ENCODE measurements at regions not wholly inside any gene's neighbourhood (a gene's known extent, or its start where the extent isn't known, plus 50 kb on each side); places are given as distances from the start of the nearest gene placed in this dataset.
"Not testable (repeated sequence)": the region's sequence is repeated elsewhere in the genome, so short reads cannot be mapped to it uniquely, and the experiment has no call there.

GRCh38 chr1:168826269-168826668, 97.3 kb upstream of the DPT start:
- DNase-seq (ENCODE audit: low read depth): no peak

- no peak for DNase-seq (ENCODE audit: low read depth)
Observed at GRCh38 chr1:168827557-168827956, 98.6 kb upstream of the DPT start.

- DNase-seq (ENCODE audit: low read depth): no peak
Observed at GRCh38 chr1:168829876-168830275, 100.9 kb upstream of the DPT start.

GRCh38 chr1:168830562-168830961, 101.6 kb upstream of the DPT start:
- no peak for DNase-seq (ENCODE audit: low read depth)

- DNase-seq (ENCODE audit: low read depth): no peak
Observed at GRCh38 chr1:168832661-168833060, 103.7 kb upstream of the DPT start.

GRCh38 chr1:168833362-168833761, 104.4 kb upstream of the DPT start:
- DNase-seq (ENCODE audit: low read depth): no peak

GRCh38 chr1:168833801-168834224, 104.8 kb upstream of the DPT start:
- DNase-seq (ENCODE audit: low read depth): peak; percentile 3

- DNase-seq (ENCODE audit: low read depth): no peak
Observed at GRCh38 chr1:168834225-168834872, 105.3 kb upstream of the DPT start.

GRCh38 chr1:168835176-168835575, 106.2 kb upstream of the DPT start:
- DNase-seq (ENCODE audit: low read depth): no peak

- no peak for DNase-seq (ENCODE audit: low read depth)
Observed at GRCh38 chr1:168835791-168836190, 106.8 kb upstream of the DPT start.

GRCh38 chr1:168836469-168836868, 107.5 kb upstream of the DPT start:
- DNase-seq (ENCODE audit: low read depth): no peak

GRCh38 chr1:168837230-168837629, 108.2 kb upstream of the DPT start:
- DNase-seq (ENCODE audit: low read depth): not testable (repeated sequence)

- DNase-seq (ENCODE audit: low read depth): no peak
Observed at GRCh38 chr1:168842306-168842705, 113.3 kb upstream of the DPT start.

- DNase-seq (ENCODE audit: low read depth): no peak
Observed at GRCh38 chr1:168842916-168843315, 113.9 kb upstream of the DPT start.

- DNase-seq (ENCODE audit: low read depth): no peak
Observed at GRCh38 chr1:168843401-168843800, 114.4 kb upstream of the DPT start.

GRCh38 chr1:168843950-168844349, 114.9 kb upstream of the DPT start:
- no peak for DNase-seq (ENCODE audit: low read depth)

- no peak for DNase-seq (ENCODE audit: low read depth)
Observed at GRCh38 chr1:168845140-168845539, 116.1 kb upstream of the DPT start.

- no peak for DNase-seq (ENCODE audit: low read depth)
Observed at GRCh38 chr1:168848051-168848450, 119.0 kb upstream of the DPT start.

GRCh38 chr1:168861421-168862004, 132.5 kb upstream of the DPT start:
- DNase-seq (ENCODE audit: low read depth): no peak

GRCh38 chr1:168863772-168864171, 134.8 kb upstream of the DPT start:
- DNase-seq (ENCODE audit: low read depth): no peak

GRCh38 chr1:168864266-168864665, 135.3 kb upstream of the DPT start:
- no peak for DNase-seq (ENCODE audit: low read depth)

GRCh38 chr1:168865850-168866620, 137.0 kb upstream of the DPT start:
- DNase-seq (ENCODE audit: low read depth): no peak

GRCh38 chr1:168867941-168868634, 139.1 kb upstream of the DPT start:
- no peak for DNase-seq (ENCODE audit: low read depth)

All from activated gamma-delta T cell treated with anti-CD3 and anti-CD28 coated beads, Interleukin-2, amount 50 U/mL, for 16 hours (primary cell).